ENCODE measurements at regions not wholly inside any gene's neighbourhood (a gene's known extent, or its start where the extent isn't known, plus 50 kb on each side); places are given as distances from the start of the nearest gene placed in this dataset.
A peak's percentile ranks its signal among the peaks of the same experiment; 100 is the strongest.
"Not testable (repeated sequence)": the region's sequence is repeated elsewhere in the genome, so short reads cannot be mapped to it uniquely, and the experiment has no call there.

DNA sequence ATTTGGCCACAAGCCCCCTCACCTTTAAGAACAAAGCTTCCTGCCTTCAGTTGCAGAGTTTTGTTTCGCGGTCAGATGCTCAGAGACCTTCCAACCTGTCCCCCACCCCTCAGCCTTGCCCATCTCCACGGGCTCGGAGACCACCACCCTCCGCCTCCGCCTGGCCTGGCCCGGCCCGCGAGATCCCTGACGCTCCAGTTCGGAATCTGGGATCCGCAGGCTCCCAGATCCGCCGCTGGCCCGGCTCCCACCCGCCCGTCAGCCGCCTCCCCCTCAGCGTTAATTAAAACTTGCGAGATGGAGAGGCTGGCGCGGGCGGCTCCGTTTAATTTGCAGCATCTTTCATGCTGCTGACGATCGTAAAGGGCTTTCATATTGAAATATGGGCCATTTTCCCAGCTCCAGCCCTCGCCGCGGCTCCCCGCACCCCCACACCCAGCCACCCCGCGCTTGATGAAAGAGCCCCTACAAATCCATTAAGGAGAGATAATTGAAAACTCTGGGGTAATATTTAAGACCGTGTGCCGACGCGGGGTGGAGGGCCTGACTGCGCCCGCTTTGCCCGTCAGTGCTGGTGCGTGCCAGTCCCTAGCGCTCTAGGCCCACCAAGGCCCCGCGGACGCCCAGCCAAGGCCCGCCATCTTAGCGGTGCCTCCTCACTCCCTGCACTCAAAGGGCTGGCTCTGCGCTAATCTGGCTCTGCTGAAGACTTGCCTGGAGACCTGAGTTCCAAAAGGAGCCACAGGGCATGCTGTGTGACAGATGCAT lies 940.7 kb upstream of the DEFB115 start:
- not testable (repeated sequence) for H3K36me3 ChIP-seq, DNase-seq, H3K27ac ChIP-seq

DNA sequence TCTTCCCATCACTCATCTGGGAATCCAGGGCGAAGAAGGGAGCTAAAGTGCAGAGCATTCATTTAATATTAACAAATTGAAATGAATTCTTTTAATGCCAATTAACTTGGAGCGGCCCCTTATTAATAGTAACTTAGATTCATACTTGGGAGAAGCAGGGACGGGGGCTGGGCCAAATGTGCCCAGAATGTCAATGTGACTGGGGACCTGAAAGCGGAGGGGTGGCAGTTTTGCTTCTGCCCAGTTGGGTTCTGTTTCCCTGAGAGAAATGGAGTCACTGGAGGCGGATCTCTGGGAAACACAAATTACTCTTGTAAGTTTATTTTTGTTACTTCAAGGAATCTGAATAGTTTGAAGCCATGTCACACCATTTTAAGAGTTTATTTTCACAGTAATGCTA lies 923.7 kb upstream of the DEFB115 start:
- not testable (repeated sequence) for H3K9me3 ChIP-seq (replicated peaks); H3K36me3 ChIP-seq; H3K4me3 ChIP-seq; H3K27me3 ChIP-seq; DNase-seq; H3K27ac ChIP-seq; H3K4me1 ChIP-seq

More for the DNA sequence above, 940.7 kb upstream of the DEFB115 start:
- H3K4me1 ChIP-seq; H3K27me3 ChIP-seq; H3K9me3 ChIP-seq (replicated peaks); H3K4me3 ChIP-seq: not testable (repeated sequence)

- DNase-seq; H3K9me3 ChIP-seq (replicated peaks); H3K36me3 ChIP-seq; H3K27me3 ChIP-seq; H3K4me3 ChIP-seq; H3K4me1 ChIP-seq; H3K27ac ChIP-seq: not testable (repeated sequence)
Measured at GRCh38 chr20:30337556-30337955, 919.9 kb upstream of the DEFB115 start.

DNA sequence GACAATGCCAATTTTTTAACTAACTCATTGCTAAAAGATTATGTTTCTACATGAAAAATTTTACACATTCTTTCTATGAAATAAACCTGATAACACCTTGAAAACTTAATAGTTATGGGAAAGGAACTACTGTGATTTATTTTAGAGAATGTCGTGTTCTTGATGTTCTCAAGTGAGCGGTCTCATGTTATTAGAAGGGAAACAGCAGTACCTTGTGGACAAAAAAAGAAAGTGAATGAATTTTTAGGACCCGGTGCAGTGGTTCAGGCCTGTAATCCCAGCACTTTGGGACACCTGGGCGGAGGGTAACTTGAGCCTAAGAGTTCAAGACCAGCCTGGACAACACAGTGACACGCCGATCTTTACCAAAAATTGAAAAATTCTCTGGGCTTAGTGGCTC lies 908.5 kb upstream of the DEFB115 start:
- DNase-seq; H3K9me3 ChIP-seq (replicated peaks); H3K27me3 ChIP-seq; H3K4me3 ChIP-seq; H3K27ac ChIP-seq; H3K36me3 ChIP-seq; H3K4me1 ChIP-seq: not testable (repeated sequence)

DNA sequence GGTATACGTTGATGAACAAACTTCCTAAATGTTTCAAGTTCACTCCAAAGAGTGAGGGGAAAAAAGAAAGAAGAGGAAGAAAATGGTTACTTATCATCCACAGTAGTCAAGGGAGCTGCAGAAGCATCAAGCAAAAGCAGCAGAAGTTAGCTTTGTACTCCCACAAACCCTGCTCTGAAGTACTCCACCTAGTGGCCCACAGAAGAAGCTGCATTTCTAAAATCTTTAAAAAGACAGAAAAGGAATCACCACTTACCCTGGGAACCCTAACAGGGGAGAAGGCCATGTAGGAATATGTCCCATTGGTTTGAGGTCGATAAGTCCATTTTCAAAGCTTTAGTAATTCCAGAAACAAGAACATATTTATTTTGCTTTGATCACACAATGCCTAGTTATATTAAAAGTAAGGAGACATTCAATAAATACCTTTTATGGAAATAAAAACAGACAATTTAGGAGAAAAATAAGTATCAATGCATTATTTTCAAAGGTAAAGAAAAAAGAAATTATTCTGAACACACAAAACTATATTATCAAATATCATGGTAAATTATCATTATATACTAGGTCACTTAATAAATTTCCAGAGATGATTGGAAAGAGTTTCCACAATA lies 900.5 kb upstream of the DEFB115 start:
- not testable (repeated sequence) for H3K4me1 ChIP-seq; H3K36me3 ChIP-seq; H3K9me3 ChIP-seq (replicated peaks); H3K27me3 ChIP-seq; H3K4me3 ChIP-seq; H3K27ac ChIP-seq; DNase-seq

- not testable (repeated sequence) for DNase-seq, H3K36me3 ChIP-seq
Measured at GRCh38 chr20:30361756-30362155, 895.7 kb upstream of the DEFB115 start.

DNA sequence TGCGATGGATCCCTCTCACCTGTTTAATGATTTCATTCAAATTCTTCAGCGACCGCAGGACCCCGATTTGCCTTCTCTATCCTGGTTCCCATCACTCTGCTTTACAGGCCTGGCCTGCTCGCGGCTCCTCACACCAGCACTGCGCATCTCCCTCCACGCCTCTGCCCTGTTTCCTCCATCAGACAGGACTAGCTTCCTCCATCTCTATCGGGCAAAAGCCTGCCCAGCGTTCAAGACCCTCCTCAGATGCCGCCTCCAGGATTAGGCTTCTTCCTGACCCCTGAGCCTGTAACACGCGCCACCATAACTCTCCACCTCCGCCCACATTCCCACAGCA lies 881.1 kb upstream of the DEFB115 start:
- H3K27ac ChIP-seq; H3K4me1 ChIP-seq; DNase-seq; H3K27me3 ChIP-seq; H3K36me3 ChIP-seq; H3K9me3 ChIP-seq (replicated peaks): not testable (repeated sequence)
- H3K4me3 ChIP-seq: peak overlapping the region; percentile 96

More at GRCh38 chr20:30361756-30362155, 895.7 kb upstream of the DEFB115 start:
- H3K27ac ChIP-seq; H3K4me1 ChIP-seq; H3K27me3 ChIP-seq; H3K4me3 ChIP-seq; H3K9me3 ChIP-seq (replicated peaks): not testable (repeated sequence)

DNA sequence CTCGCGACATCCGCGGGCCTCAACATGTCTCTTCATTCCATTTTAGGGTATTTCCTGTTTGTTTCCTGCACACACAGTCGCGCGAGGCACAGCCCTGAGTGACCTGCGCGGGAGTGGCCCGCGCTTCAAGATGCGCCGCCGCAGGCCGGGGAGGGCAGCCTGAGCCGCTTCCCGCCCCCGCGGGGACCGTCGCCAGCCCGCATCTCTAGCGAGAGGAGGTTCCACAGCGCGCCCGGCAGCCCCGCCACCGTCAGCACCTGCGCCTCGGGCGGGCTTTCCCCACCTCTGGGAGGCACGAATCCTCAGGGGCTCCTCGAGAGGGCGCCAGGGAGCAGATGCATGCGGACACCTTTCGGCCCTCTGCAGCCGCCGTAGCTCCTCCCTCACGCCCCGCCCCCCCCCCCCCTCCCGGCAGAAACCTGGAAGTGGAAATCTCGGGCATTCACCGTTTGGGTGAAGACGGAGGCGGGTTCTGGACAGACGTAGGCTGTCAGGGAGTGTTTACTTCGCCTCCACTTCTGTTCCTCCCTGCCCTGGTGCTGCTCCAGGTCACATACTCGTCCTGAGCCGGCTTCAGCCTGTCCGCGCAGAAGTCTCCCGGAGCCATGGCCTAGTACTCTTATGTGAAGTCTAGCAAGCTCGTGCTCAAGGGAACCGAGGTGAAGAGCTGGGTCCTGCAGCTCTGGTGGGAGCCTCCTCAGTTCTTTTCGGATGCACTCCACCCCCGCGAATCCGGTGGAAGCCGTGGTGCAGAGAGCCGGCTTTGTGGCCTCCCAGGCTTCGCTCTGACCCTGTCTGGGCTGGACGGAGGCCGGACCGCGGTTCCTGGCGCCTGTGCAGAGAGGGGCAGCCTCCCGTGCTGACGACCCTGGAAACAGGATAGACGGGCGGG lies 880.5 kb upstream of the DEFB115 start:
- Histone ChIP-seq H3K9me3 (replicated peaks) (no peaks in the 10 kb centered on the region), H3K4me3 (peak overlapping the region; percentile 96), H3K4me1 (no peaks in the 10 kb centered on the region), H3K27ac (peak overlapping the region; percentile 58), H3K36me3 (no peaks in the 10 kb centered on the region; the same call in 1 of the 2 replicates), H3K27me3 (no peaks in the 10 kb centered on the region)
- peak; percentile 85 to 92 for DNase-seq

- DNase-seq; H3K27ac ChIP-seq; H3K36me3 ChIP-seq; H3K27me3 ChIP-seq; H3K9me3 ChIP-seq (replicated peaks); H3K4me1 ChIP-seq: not testable (repeated sequence)
- peak overlapping the region; percentile 96 for H3K4me3 ChIP-seq
Measured at GRCh38 chr20:30378317-30378716, 879.1 kb upstream of the DEFB115 start.

GRCh38 chr20:30378721-30379120 lies 878.7 kb upstream of the DEFB115 start:
- H3K27me3 ChIP-seq; H3K4me1 ChIP-seq; H3K27ac ChIP-seq; H3K4me3 ChIP-seq; DNase-seq; H3K36me3 ChIP-seq; H3K9me3 ChIP-seq (replicated peaks): not testable (repeated sequence)

- DNase-seq; H3K4me1 ChIP-seq; H3K9me3 ChIP-seq (replicated peaks); H3K4me3 ChIP-seq; H3K27ac ChIP-seq; H3K27me3 ChIP-seq: not testable (repeated sequence)
- H3K36me3 ChIP-seq: peaks cover 12% of the 10 kb centered on the region
Measured at GRCh38 chr20:30384841-30385240, 872.6 kb upstream of the DEFB115 start.

GRCh38 chr20:30386099-30386498 lies 871.4 kb upstream of the DEFB115 start:
- not testable (repeated sequence) for H3K27me3 ChIP-seq; H3K4me1 ChIP-seq; H3K9me3 ChIP-seq (replicated peaks); DNase-seq; H3K27ac ChIP-seq; H3K4me3 ChIP-seq
- peaks cover 17% of the 10 kb centered on the region for H3K36me3 ChIP-seq

- H3K36me3 ChIP-seq: peaks cover 21% of the 10 kb centered on the region
- H3K9me3 ChIP-seq (replicated peaks); H3K27ac ChIP-seq; H3K4me3 ChIP-seq; H3K4me1 ChIP-seq; H3K27me3 ChIP-seq; DNase-seq: not testable (repeated sequence)
Measured at GRCh38 chr20:30387823-30388222, 869.6 kb upstream of the DEFB115 start.

GRCh38 chr20:30393523-30393922 lies 863.9 kb upstream of the DEFB115 start:
- not testable (repeated sequence) for H3K27ac ChIP-seq; H3K9me3 ChIP-seq (replicated peaks); H3K27me3 ChIP-seq; H3K4me3 ChIP-seq; DNase-seq; H3K4me1 ChIP-seq
- H3K36me3 ChIP-seq: peaks cover 24% of the 10 kb centered on the region

- not testable (repeated sequence) for H3K4me3 ChIP-seq; H3K27ac ChIP-seq; H3K4me1 ChIP-seq; H3K27me3 ChIP-seq; H3K9me3 ChIP-seq (replicated peaks)
- peak in 1 of 2 experiments; percentile 52 for DNase-seq
- peaks cover 12% of the 10 kb centered on the region for H3K36me3 ChIP-seq
Measured at GRCh38 chr20:30397111-30397510, 860.4 kb upstream of the DEFB115 start.

All from SJCRH30 (cell line).